Chondrocyte (in vitro differentiated cells): ENCODE measurements at regions not wholly inside any gene's neighbourhood (a gene's known extent, or its start where the extent isn't known, plus 50 kb on each side); places are given as distances from the start of the nearest gene placed in this dataset.

Source experiments
- DNase-seq: peaks from one replicate; pipeline ENCODE4 v3.0.0; 2021; ENCODE audit warnings: mixed read lengths, low spot score
- H3K27ac Mint-ChIP-seq: one replicate; pipeline ENCODE4 v1.8.0; 2021; ENCODE audit warnings: mild to moderate bottlenecking, moderate library complexity, mixed read lengths; ENCODE audit not compliant: unreplicated experiment
- H3K27me3 Mint-ChIP-seq: 2 replicates; pipeline ENCODE4 v1.8.0; 2021; ENCODE audit warnings: low read depth, mixed read lengths
- H3K36me3 Mint-ChIP-seq: 2 replicates; pipeline ENCODE4 v1.8.0; 2021; ENCODE audit warnings: low read depth, mixed read lengths
- H3K4me1 Mint-ChIP-seq: 2 replicates; pipeline ENCODE4 v1.8.0; 2021; ENCODE audit warnings: low read depth, mild to moderate bottlenecking, mixed read lengths
- H3K4me3 Mint-ChIP-seq: one replicate; pipeline ENCODE4 v1.8.0; 2021; ENCODE audit warnings: mild to moderate bottlenecking, moderate library complexity, mixed read lengths; ENCODE audit not compliant: unreplicated experiment
- H3K9me3 Mint-ChIP-seq: 2 replicates; pipeline ENCODE4 v1.8.0; 2021; ENCODE audit warnings: low read depth, mixed read lengths
- TF ChIP-seq, protein P1 (sequence below): fragments of 200-600 bp; sonication (generic); IDR thresholded peaks from 2 replicates; pipeline ENCODE4 v1.5.0; 2021; ENCODE audit warnings: antibody characterized with exemption, mild to moderate bottlenecking, moderate library complexity

DNA sequence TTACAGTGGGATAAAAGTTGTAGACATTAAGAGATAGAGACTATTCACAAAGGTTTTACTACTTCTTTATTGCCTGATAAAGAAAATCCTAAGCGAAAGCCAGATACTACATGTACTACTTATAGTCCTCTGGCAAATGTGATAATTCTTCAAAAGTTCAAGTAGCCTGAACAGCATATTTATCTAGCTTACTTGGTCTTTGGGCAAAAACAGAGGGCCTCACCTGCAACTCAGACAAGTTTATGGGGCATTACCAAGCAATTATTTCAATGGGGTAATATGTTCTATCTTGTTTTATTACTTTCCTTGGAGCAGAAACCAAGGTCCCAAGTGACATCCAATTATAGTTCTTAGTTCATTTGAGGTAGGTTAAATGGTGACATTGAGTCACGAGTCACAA is 390.1 kb upstream of the ARHGEF26 start:
- no peak overlapping the region for H3K27ac Mint-ChIP-seq
- DNase-seq: no peak
- peaks cover 4% of the 10 kb centered on the region for H3K27me3 Mint-ChIP-seq
- TF ChIP-seq, protein P1, sequence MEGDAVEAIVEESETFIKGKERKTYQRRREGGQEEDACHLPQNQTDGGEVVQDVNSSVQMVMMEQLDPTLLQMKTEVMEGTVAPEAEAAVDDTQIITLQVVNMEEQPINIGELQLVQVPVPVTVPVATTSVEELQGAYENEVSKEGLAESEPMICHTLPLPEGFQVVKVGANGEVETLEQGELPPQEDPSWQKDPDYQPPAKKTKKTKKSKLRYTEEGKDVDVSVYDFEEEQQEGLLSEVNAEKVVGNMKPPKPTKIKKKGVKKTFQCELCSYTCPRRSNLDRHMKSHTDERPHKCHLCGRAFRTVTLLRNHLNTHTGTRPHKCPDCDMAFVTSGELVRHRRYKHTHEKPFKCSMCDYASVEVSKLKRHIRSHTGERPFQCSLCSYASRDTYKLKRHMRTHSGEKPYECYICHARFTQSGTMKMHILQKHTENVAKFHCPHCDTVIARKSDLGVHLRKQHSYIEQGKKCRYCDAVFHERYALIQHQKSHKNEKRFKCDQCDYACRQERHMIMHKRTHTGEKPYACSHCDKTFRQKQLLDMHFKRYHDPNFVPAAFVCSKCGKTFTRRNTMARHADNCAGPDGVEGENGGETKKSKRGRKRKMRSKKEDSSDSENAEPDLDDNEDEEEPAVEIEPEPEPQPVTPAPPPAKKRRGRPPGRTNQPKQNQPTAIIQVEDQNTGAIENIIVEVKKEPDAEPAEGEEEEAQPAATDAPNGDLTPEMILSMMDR: no peak
- H3K9me3 Mint-ChIP-seq: peaks cover 7% of the 10 kb centered on the region
- H3K4me1 Mint-ChIP-seq: no peaks in the 10 kb centered on the region
- H3K4me3 Mint-ChIP-seq: no peak overlapping the region
- H3K36me3 Mint-ChIP-seq: no peaks in the 10 kb centered on the region

DNA sequence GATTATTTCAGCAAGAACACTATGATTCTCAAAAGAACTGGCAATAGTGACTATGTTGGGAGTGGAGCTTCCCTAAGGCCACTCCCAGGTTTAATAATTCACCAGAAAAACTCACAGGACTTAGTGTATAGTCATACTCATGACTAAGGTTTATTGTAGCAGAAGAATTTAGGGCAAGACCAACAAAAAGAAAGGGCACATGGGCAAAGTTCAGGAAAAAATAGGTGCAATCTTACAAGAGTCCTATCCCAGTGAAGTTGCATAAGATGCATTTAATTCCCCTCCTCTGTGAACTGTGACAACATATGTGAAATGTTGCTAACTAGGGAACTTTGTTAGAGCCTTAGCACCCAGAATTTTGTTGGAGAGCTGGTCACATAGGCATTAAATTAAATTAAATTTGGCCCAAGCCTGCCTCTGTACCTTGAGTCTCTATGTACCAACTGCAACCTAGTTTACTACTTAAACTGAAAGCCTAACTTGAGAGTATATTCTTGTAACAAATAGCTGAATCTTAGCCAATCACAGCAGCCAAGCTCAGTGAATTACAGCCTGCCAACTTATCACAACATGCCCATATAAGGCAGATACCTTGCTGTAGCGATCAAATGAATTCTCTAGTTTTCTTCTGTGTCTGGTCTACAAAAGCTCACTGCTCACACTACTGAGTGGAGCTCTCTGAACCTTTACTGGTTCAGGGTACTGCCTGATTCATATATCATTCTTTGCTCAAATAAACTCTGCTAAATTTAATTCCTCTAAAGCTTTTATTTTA is 386.2 kb upstream of the ARHGEF26 start:
- DNase-seq: no peak
- H3K27me3 Mint-ChIP-seq: no peaks in the 10 kb centered on the region
- H3K4me1 Mint-ChIP-seq: no peaks in the 10 kb centered on the region
- no peak overlapping the region for H3K4me3 Mint-ChIP-seq
- H3K9me3 Mint-ChIP-seq: peaks cover 11% of the 10 kb centered on the region
- no peaks in the 10 kb centered on the region for H3K36me3 Mint-ChIP-seq
- TF ChIP-seq, protein P1: no peak
- no peak overlapping the region for H3K27ac Mint-ChIP-seq

DNA sequence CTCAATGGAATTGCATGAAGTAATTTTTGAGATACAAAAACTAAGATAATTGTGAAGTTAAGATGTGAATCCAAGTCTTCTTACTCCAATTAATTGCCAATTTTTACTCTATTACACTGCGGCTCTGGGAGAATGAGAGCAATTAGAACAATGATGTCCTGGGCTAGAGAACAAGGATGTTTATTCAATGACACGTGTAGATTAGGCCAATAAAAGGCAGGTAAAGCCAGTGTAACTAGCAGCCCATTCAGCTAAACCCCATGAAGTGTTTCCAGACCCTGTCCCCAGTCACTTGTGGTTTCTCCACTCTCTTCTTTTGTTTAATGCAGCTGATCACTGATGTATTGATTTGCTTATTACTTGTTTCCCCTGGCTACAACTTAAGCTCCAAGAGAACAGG is 381.1 kb upstream of the ARHGEF26 start:
- Mint-ChIP-seq H3K4me1 (no peaks in the 10 kb centered on the region), H3K36me3 (no peaks in the 10 kb centered on the region), H3K27me3 (peaks cover 6% of the 10 kb centered on the region), H3K27ac (no peak overlapping the region), H3K4me3 (no peak overlapping the region), H3K9me3 (peaks cover 3% of the 10 kb centered on the region)
- DNase-seq: no peak
- TF ChIP-seq, protein P1: no peak

DNA sequence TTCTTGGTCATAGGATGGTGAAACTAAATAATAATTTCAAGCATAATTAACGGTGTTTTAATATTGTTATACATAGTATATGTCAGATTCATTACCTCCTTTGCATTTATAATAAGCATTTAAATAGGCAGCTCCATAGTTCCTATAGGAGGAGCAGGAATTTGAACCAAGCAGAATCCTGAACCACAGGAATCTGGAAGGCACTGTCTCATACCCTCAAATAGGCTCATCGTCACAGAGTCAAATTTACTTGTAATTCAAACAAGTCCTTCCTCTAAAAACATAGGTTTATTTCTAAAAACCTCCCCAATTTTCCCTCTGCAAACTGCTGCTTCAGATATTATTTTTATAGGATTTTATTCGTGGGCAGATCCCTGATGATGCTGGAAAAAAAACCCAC is 376.3 kb upstream of the ARHGEF26 start:
- H3K9me3 Mint-ChIP-seq: no peaks in the 10 kb centered on the region
- H3K36me3 Mint-ChIP-seq: no peaks in the 10 kb centered on the region
- H3K4me1 Mint-ChIP-seq: peaks cover 3% of the 10 kb centered on the region
- H3K27me3 Mint-ChIP-seq: peaks cover 19% of the 10 kb centered on the region
- no peak overlapping the region for H3K4me3 Mint-ChIP-seq
- TF ChIP-seq, protein P1: no peak
- no peak for DNase-seq
- H3K27ac Mint-ChIP-seq: no peak overlapping the region

DNA sequence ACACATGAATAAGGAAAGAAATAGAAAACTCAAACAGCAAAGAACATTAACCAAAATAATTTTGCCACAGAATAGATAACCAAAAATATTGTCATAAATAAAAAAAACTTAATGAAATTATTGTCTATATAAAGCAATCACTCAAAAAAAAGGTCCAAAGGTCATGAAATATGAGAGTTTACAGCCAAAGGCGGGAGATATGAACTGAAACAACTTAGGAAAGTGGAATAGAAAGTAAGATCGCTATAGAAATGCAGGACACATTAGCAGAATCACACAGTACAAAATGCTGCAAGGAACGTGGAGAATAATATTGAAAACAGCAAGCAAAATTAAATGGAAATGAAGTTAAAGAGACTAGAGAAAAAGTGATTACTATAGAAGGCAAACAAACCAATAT is 375.0 kb upstream of the ARHGEF26 start:
- Mint-ChIP-seq H3K27me3 (peaks cover 19% of the 10 kb centered on the region), H3K27ac (no peak overlapping the region), H3K9me3 (no peaks in the 10 kb centered on the region), H3K4me1 (peaks cover 3% of the 10 kb centered on the region), H3K4me3 (no peak overlapping the region), H3K36me3 (no peaks in the 10 kb centered on the region)
- no peak for DNase-seq
- TF ChIP-seq, protein P1: no peak
